ENCODE measurements at regions not wholly inside any gene's neighbourhood (a gene's known extent, or its start where the extent isn't known, plus 50 kb on each side); places are given as distances from the start of the nearest gene placed in this dataset.

DNA sequence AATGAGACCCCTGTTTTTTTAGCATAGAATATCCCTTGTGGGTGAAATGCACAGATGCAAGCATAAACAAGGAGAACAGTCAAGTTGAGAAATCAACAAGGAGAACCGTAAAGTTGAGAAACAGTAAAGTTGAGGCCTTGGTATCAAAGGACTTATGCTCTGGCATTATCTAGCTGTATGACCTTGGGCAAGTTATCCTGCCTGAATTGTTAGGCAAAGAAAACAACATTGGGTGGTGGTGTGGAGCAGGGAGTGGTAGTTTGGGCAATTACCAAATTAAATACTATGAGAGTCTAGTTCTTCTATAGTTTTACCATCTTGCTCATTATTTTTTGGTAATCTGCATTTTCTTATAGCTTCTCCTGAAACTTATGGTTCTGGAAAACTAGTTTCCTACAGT is 573.4 kb upstream of the ARPP21 start:
- no peak for DNase-seq (ENCODE audit: low read depth in 2 of 3, low spot score in 1 of 3)

- DNase-seq (ENCODE audit: low read depth in 2 of 3, low spot score in 1 of 3) = no peak
Observed at GRCh38 chr3:35067750-35068149, 571.6 kb upstream of the ARPP21 start.

- no peak for DNase-seq (ENCODE audit: low read depth in 2 of 3, low spot score in 1 of 3)
Observed at GRCh38 chr3:35070088-35070487, 569.2 kb upstream of the ARPP21 start.

DNA sequence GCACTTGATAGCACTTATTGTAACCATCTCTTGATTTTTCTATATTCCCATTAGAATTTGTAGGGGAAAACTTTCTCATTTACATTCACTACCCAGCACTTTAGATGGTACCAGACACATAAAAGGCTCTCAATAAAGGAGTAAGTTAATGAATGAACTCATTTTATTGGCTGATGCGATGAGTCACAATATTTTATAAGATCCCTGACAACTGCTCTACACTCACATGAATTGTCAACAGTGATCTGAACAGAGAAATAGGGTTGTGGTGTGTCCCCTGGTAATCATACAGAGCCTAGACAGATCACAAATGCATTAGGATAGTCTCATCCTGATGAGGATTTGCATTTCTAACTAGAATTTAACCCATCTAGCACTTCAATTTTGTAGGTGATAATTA is 567.6 kb upstream of the ARPP21 start:
- no peak for DNase-seq (ENCODE audit: low read depth in 2 of 3, low spot score in 1 of 3)

DNA sequence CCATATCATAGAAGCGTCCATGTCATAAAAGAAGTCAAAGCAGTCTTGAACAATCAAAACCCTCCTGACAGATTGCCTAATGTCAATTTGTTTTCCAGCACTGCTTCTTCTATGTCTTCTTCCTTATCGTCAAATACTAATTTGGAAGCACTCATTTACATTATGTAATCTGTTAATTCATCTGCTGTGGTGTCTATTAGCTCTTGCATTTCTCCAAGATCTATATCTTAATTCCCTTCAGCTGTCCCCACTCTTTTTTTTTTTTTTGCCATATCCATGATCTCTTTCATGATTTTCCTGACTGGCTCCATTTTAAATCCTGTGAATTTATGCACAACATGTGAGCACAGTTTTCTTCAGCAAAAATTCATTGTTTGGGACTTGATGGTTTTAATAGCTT is 560.5 kb upstream of the ARPP21 start:
- no peak for DNase-seq (ENCODE audit: low read depth in 2 of 3, low spot score in 1 of 3)

GRCh38 chr3:35079403-35079802 is 559.9 kb upstream of the ARPP21 start:
- no peak for DNase-seq (ENCODE audit: low read depth in 2 of 3, low spot score in 1 of 3)

DNA sequence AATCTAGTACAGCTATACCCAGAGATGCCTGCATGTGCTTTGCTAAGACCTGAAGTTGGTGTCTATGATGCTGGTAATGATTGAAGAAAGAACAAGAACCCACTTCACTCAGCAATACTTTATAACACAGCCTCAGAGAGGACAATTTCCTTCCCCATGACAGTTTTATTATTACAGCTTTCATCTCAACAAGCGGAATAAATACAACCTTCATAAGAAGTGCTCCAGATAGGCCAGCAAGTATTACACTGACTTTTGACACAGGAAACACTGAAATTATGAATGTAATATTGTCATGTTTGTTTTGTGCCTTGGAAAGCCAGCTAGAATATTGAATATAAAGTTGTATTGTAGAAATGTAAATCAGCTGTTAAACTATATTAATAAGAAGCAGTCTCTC is 557.4 kb upstream of the ARPP21 start:
- DNase-seq (ENCODE audit: low read depth in 2 of 3, low spot score in 1 of 3) = no peak

GRCh38 chr3:35088943-35089342 is 550.4 kb upstream of the ARPP21 start:
- DNase-seq (ENCODE audit: low read depth in 2 of 3, low spot score in 1 of 3) = no peak

DNA sequence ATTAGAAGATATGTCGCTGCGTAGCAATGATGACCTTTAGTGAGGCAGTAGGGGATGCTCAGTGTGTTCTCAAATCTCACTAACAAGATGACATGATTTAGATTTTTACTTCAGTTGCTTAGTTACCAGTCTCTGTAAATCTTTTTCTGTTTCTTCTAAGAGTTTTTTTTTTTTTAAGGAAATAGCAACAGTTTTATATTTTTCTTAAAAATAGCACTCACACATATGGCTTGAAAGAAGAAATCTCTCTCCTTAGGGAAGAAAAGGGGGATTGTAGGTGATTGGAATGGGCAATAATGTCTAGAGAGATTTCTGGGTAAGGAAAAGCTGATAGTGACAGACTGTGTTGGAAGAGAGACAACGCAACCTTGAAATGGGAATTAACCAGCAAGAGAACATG is 524.6 kb upstream of the ARPP21 start:
- no peak for DNase-seq (ENCODE audit: low read depth in 2 of 3, low spot score in 1 of 3)

- DNase-seq (ENCODE audit: low read depth in 2 of 3, low spot score in 1 of 3) = no peak
Observed at GRCh38 chr3:35120026-35120425, 519.3 kb upstream of the ARPP21 start.

GRCh38 chr3:35137612-35138011 is 501.7 kb upstream of the ARPP21 start:
- DNase-seq (ENCODE audit: low read depth in 2 of 3, low spot score in 1 of 3) = no peak

- DNase-seq (ENCODE audit: low read depth in 2 of 3, low spot score in 1 of 3) = no peak
Observed at GRCh38 chr3:35141406-35141805, 497.9 kb upstream of the ARPP21 start.

GRCh38 chr3:35144011-35144410 is 495.3 kb upstream of the ARPP21 start:
- DNase-seq (ENCODE audit: low read depth in 2 of 3, low spot score in 1 of 3) = no peak

DNA sequence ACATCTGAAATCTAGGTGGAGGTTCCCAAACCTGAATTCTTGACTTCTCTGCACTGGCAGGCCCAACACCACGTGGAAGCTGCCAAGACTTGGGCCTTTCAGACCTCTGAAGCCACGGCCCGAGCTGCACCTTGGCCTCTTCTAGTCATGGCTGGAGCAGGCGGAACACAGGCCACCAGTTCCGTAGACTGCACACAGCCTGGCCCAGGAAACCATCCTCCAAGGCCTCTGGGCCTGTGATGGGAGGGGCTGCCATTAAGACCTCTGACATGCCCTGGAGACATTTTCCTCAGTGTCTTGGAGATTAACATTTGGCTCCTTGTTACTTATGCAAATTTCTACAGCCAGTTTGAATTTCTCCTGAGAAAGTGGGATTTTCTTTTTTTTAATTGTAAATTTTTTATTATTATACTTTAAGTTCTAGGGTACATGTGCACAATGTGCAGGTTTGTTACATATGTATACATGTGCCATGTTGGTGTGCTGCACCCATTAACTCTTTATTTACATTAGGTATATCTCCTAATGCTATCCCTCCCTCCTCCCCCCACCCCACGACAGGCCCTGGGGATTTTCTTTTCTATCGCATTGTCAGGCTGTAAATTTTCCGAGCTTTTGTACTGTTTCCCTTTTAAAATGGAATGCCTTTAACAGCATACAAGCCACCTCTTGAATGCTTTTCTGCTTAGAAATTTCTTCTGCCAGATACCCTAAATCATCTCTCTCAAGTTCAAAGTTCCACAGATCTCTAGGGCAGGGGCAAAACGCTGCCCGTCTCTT is 492.9 kb upstream of the ARPP21 start:
- DNase-seq (ENCODE audit: low read depth in 2 of 3, low spot score in 1 of 3) = peak in 1 of 3 donors; percentile 0

GRCh38 chr3:35183927-35184675 is 455.2 kb upstream of the ARPP21 start:
- DNase-seq (ENCODE audit: low read depth in 2 of 3, low spot score in 1 of 3) = no peak

DNA sequence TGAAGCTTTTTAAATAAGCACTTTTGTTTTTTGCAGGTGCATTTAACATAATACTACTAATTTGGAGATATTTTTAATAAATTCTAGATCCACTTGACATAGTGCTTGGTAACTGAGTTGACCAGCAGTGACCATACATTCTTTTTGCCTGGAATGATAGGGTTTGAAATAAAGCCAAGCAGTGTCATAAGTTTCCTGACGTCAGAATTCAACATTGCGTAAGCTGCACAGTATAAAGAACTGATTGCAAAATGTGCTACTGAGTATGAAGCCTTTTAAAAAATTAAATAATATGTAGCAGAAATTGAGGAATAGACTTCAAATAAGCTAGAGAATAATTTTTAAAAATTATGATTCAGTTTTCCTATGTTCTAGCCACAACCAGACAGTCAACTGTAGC is 454.6 kb upstream of the ARPP21 start:
- DNase-seq (ENCODE audit: low read depth in 2 of 3, low spot score in 1 of 3) = no peak

GRCh38 chr3:35187908-35188307 is 451.4 kb upstream of the ARPP21 start:
- no peak for DNase-seq (ENCODE audit: low read depth in 2 of 3, low spot score in 1 of 3)

- DNase-seq (ENCODE audit: low read depth in 2 of 3, low spot score in 1 of 3) = no peak
Observed at GRCh38 chr3:35194666-35195065, 444.7 kb upstream of the ARPP21 start.

- no peak for DNase-seq (ENCODE audit: low read depth in 2 of 3, low spot score in 1 of 3)
Observed at GRCh38 chr3:35198857-35199256, 440.5 kb upstream of the ARPP21 start.

- no peak for DNase-seq (ENCODE audit: low read depth in 2 of 3, low spot score in 1 of 3)
Observed at GRCh38 chr3:35200056-35200455, 439.3 kb upstream of the ARPP21 start.

DNA sequence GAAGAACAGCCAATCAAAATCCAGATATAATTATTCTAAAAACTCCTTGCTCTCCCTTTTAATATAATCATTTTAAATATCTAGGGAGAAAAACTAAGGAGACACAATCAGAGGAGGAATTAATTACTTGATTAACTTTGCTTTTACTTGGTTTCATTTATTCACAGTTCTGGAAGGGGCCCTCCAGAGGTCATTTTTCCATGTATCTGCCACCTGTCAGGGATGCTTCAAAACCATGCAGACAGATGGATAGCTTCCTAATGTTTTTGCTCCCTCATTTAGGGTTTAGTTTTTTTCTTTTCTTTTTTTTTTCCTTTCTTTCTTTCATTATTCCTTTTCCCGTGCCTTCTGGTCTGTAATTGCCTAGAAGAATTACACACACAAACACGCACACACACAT is 438.1 kb upstream of the ARPP21 start:
- no peak for DNase-seq (ENCODE audit: low read depth in 2 of 3, low spot score in 1 of 3)

Measured in stimulated activated CD4-positive, alpha-beta T cell treated with anti-CD3 and anti-CD28 coated beads, Interleukin-12 subunit alpha, Interleukin-12 subunit beta, amount 100 ng/mL, for 48 hours (primary cell).